ENCODE measurements at regions not wholly inside any gene's neighbourhood (a gene's known extent, or its start where the extent isn't known, plus 50 kb on each side); places are given as distances from the start of the nearest gene placed in this dataset.

DNA sequence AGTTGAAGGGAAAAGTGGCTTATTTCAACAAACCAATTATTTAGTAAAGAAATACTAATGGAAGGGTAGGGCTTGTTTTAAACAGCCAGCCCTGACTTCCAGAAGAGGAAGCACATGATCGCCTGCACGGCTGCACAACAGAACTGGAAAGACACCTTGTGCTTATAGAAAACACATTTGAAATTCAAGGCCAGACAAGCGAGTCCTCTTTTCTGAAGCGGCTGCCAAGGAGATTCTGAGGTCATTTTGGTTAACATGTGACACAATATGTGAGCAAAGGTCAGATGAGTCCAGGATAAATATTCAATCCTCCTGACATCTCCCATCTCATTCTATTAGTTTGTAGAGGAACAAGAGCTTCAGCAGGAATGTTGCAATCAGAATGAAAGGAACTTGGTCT lies 461.4 kb upstream of the ST8SIA4 start:
- H4K8ac ChIP-seq (replicated peaks; ENCODE audit: insufficient read length, low read depth, low read length): no peak overlapping the region
- WGBS (ENCODE audit: extremely low coverage, insufficient read length, low lambda C conversion rate): no CpG with 5 or more reads among the region's 4 CpGs
- no peak for DNase-seq
- no peaks in the 10 kb centered on the region for H3K27me3 Mint-ChIP-seq (ENCODE audit: low read depth)
- no peaks in the 10 kb centered on the region for H3K79me2 ChIP-seq (ENCODE audit: insufficient read depth, low read length)
- H2BK20ac ChIP-seq (ENCODE audit: low read depth, low read length, poor library complexity, severe bottlenecking): no peak overlapping the region
- no peaks in the 10 kb centered on the region for H3K4me1 ChIP-seq (ENCODE audit: insufficient read depth, low read length)
- no peaks in the 10 kb centered on the region for H4K20me1 ChIP-seq (ENCODE audit: control insufficient read depth, insufficient read depth, insufficient read length)
- no peak overlapping the region for H3K14ac ChIP-seq (ENCODE audit: insufficient read depth, low read length)
- no peak overlapping the region for H3K4me2 ChIP-seq (ENCODE audit: insufficient read depth, insufficient read length, low read length)
- no peak overlapping the region for H2AK5ac ChIP-seq (ENCODE audit: insufficient read length, low read length)
- no peak overlapping the region for H3T11ph ChIP-seq (ENCODE audit: low read length)
- TF ChIP-seq, protein P1, sequence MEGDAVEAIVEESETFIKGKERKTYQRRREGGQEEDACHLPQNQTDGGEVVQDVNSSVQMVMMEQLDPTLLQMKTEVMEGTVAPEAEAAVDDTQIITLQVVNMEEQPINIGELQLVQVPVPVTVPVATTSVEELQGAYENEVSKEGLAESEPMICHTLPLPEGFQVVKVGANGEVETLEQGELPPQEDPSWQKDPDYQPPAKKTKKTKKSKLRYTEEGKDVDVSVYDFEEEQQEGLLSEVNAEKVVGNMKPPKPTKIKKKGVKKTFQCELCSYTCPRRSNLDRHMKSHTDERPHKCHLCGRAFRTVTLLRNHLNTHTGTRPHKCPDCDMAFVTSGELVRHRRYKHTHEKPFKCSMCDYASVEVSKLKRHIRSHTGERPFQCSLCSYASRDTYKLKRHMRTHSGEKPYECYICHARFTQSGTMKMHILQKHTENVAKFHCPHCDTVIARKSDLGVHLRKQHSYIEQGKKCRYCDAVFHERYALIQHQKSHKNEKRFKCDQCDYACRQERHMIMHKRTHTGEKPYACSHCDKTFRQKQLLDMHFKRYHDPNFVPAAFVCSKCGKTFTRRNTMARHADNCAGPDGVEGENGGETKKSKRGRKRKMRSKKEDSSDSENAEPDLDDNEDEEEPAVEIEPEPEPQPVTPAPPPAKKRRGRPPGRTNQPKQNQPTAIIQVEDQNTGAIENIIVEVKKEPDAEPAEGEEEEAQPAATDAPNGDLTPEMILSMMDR (conservative IDR thresholded peaks at IDR 0.05): no peak
- no peak overlapping the region for H3K18ac ChIP-seq (ENCODE audit: insufficient read length, low read depth, low read length)
- H3K9me3 Mint-ChIP-seq: no peaks in the 10 kb centered on the region
- no peak overlapping the region for H3K23ac ChIP-seq (ENCODE audit: insufficient read length, low read depth, low read length)
- H2AFZ ChIP-seq (ENCODE audit: low read length): no peak overlapping the region
- no peak overlapping the region for H3K9ac ChIP-seq (ENCODE audit: extremely low read depth, insufficient read length, low read length)
- H3K27me3 ChIP-seq (ENCODE audit: insufficient read depth, low read length): no peaks in the 10 kb centered on the region
- no peak overlapping the region for H2BK12ac ChIP-seq (ENCODE audit: insufficient read length, low read depth, low read length)
- H3K23me2 ChIP-seq (ENCODE audit: insufficient read length, low read depth, low read length, poor library complexity, severe bottlenecking): no peaks in the 10 kb centered on the region
- H3K9me3 ChIP-seq (ENCODE audit: control insufficient read depth, low read depth, low read length): no peaks in the 10 kb centered on the region
- H2BK5ac ChIP-seq (ENCODE audit: insufficient read length, low read length): no peak overlapping the region
- H3K4ac ChIP-seq (ENCODE audit: low read depth, low read length): no peak overlapping the region
- H3K79me1 ChIP-seq (ENCODE audit: insufficient read depth, low read depth, low read length, poor library complexity, severe bottlenecking): no peaks in the 10 kb centered on the region
- no peak overlapping the region for H4K91ac ChIP-seq (ENCODE audit: insufficient read length, low read depth, low read length)
- H3K4me3 Mint-ChIP-seq: no peak overlapping the region
- no peak overlapping the region for H3K27ac ChIP-seq (ENCODE audit: insufficient read length, low read depth, low read length)
- H4K5ac ChIP-seq (ENCODE audit: insufficient read length, low read depth, low read length): no peak overlapping the region
- no peak overlapping the region for H2BK15ac ChIP-seq (ENCODE audit: low read depth, low read length)
- H3K56ac ChIP-seq (ENCODE audit: insufficient read length, low read depth, low read length): no peak overlapping the region
- no peak overlapping the region for H2BK120ac ChIP-seq (ENCODE audit: low read depth, low read length, poor library complexity, severe bottlenecking)
- H3K27ac Mint-ChIP-seq: no peak overlapping the region
- no peaks in the 10 kb centered on the region for H3K36me3 Mint-ChIP-seq (ENCODE audit: insufficient read depth in 1 of 3, low read depth in 3 of 3)
- H3K4me1 Mint-ChIP-seq: peaks cover 0 to 7% of the 10 kb centered on the region in 2 experiments; a peak in 1 of 4 replicates

Data from H9 (cell line).